ENCODE measurements at regions not wholly inside any gene's neighbourhood (a gene's known extent, or its start where the extent isn't known, plus 50 kb on each side); places are given as distances from the start of the nearest gene placed in this dataset.
A peak's percentile ranks its signal among the peaks of the same experiment; 100 is the strongest.

GRCh38 chr17:34712481-34713195 lies 133.3 kb downstream of the TMEM132E start:
- no peak for DNase-seq (ENCODE audit: low read depth, low spot score)

GRCh38 chr17:34711646-34712045 lies 132.3 kb downstream of the TMEM132E start:
- DNase-seq (ENCODE audit: low read depth, low spot score), result no peak

GRCh38 chr17:34710226-34710625 lies 130.8 kb downstream of the TMEM132E start:
- DNase-seq (ENCODE audit: low read depth, low spot score), result no peak

GRCh38 chr17:34709158-34709754 lies 129.9 kb downstream of the TMEM132E start:
- no peak for DNase-seq (ENCODE audit: low read depth, low spot score)

- DNase-seq (ENCODE audit: low read depth, low spot score), result no peak
These were observed 126.6 kb downstream of the TMEM132E start for GRCh38 chr17:34706029-34706428.

- peak; percentile 52 for DNase-seq (ENCODE audit: low read depth, low spot score)
These were observed 124.2 kb downstream of the TMEM132E start for GRCh38 chr17:34703533-34703932.

- DNase-seq (ENCODE audit: low read depth, low spot score), result no peak
These were observed 119.8 kb downstream of the TMEM132E start for GRCh38 chr17:34699181-34699580.

GRCh38 chr17:34692920-34693319 lies 113.5 kb downstream of the TMEM132E start:
- DNase-seq (ENCODE audit: low read depth, low spot score), result no peak
